ENCODE measurements at regions not wholly inside any gene's neighbourhood (a gene's known extent, or its start where the extent isn't known, plus 50 kb on each side); places are given as distances from the start of the nearest gene placed in this dataset.

- H3K36me3 ChIP-seq (ENCODE audit: insufficient read depth) = no peaks in the 10 kb centered on the region
- H4K20me1 ChIP-seq (replicated peaks; ENCODE audit: insufficient read depth) = no peaks in the 10 kb centered on the region
- H3F3A ChIP-seq (replicated peaks; ENCODE audit: low read depth) = no peaks in the 10 kb centered on the region
- H3K79me2 ChIP-seq (replicated peaks; ENCODE audit: insufficient read depth) = no peaks in the 10 kb centered on the region
- no peaks in the 10 kb centered on the region for H3K4me1 ChIP-seq (ENCODE audit: insufficient read depth)
- H3K4me2 ChIP-seq = no peak overlapping the region
- no peak overlapping the region for H3K4me3 Mint-ChIP-seq
- H2AFZ ChIP-seq = peak overlapping the region; percentile 43; the same call in 1 of the 2 replicates
- ATAC-seq = no peak
- H3K27me3 Mint-ChIP-seq (ENCODE audit: insufficient read depth, low read depth, poor library complexity) = peaks cover 1% of the 10 kb centered on the region
- peaks cover 3% of the 10 kb centered on the region; the same call in 1 of the 2 replicates for H3K9me2 ChIP-seq (ENCODE audit: insufficient read depth)
- H3K4me3 ChIP-seq = no peak overlapping the region
- H3K27ac Mint-ChIP-seq = no peak overlapping the region
- TF ChIP-seq CREB1 (CRISPR knock-in tag; IDR thresholded peaks at IDR 0.05; ENCODE audit: low read depth) (no peak), ZNF462 (CRISPR knock-in tag; IDR thresholded peaks at IDR 0.05) (no peak), ZNF331 (CRISPR knock-in tag; IDR thresholded peaks at IDR 0.05; ENCODE audit: low read depth) (no peak), CTCF (conservative IDR thresholded peaks at IDR 0.05; ENCODE audit: low read depth in 2 of 2) (no peak), POLR2AphosphoS5 (IDR thresholded peaks at IDR 0.05; ENCODE audit: low read depth) (no peak), STAT1 (IDR thresholded peaks at IDR 0.05; ENCODE audit: unreplicated experiment) (no peak), JUNB (IDR thresholded peaks at IDR 0.05; ENCODE audit: unreplicated experiment) (no peak), ETS1 (IDR thresholded peaks at IDR 0.05) (no peak), REST (IDR thresholded peaks at IDR 0.05; ENCODE audit: unreplicated experiment) (no peak), EZH2phosphoT487 (IDR thresholded peaks at IDR 0.05; ENCODE audit: unreplicated experiment) (no peak), EZH2 (IDR thresholded peaks at IDR 0.05; ENCODE audit: low read depth, unreplicated experiment) (no peak), ZNF114 (CRISPR knock-in tag; IDR thresholded peaks at IDR 0.05) (no peak), NANOG (IDR thresholded peaks at IDR 0.05; ENCODE audit: borderline replicate concordance) (no peak)
- no peak overlapping the region for H3K27ac ChIP-seq (ENCODE audit: low read depth)
- no peaks in the 10 kb centered on the region for H3K27me3 ChIP-seq (ENCODE audit: insufficient read depth)
- no peaks in the 10 kb centered on the region for H3K9me3 Mint-ChIP-seq
- H3K36me3 Mint-ChIP-seq (ENCODE audit: low read depth) = no peaks in the 10 kb centered on the region
- no peaks in the 10 kb centered on the region for H3K4me1 Mint-ChIP-seq
- no peak for DNase-seq (ENCODE audit: low spot score)
These were observed 142.6 kb downstream of the FAM114A2 start for GRCh38 chr5:153896117-153896516.

All from GM23338 (cell line).